ENCODE measurements at regions not wholly inside any gene's neighbourhood (a gene's known extent, or its start where the extent isn't known, plus 50 kb on each side); places are given as distances from the start of the nearest gene placed in this dataset.

GRCh38 chr2:156680266-156680665 is 244.1 kb downstream of the GPD2 start:
- Histone ChIP-seq H3K9me3 (ENCODE audit: low read depth, low read length) (0 out of 2 replicates have a peak, but pooled peaks cover 4% of the 10 kb centered on the region), H3K4me3 (no peak overlapping the region), H3K9ac (ENCODE audit: insufficient read length) (no peak overlapping the region), H3K36me3 (ENCODE audit: insufficient read depth, low read length) (no peaks in the 10 kb centered on the region), H3K27ac (no peak overlapping the region)
- DNase-seq (ENCODE audit: low read depth, low spot score), result no peak
- TF ChIP-seq EZH2 (IDR thresholded peaks at IDR 0.05) (no peak), POLR2AphosphoS5 (IDR thresholded peaks at IDR 0.05; ENCODE audit: borderline replicate concordance, low read depth, low read length) (no peak), FOXP2 (optimal IDR thresholded peaks at IDR 0.05; ENCODE audit: control extremely low read depth, extremely low read length, insufficient read depth) (no peak)

GRCh38 chr2:156687126-156687525 is 250.9 kb downstream of the GPD2 start:
- DNase-seq (ENCODE audit: low read depth, low spot score), result no peak
- Histone ChIP-seq H3K27ac (no peak overlapping the region), H3K36me3 (ENCODE audit: insufficient read depth, low read length) (no peaks in the 10 kb centered on the region), H3K9me3 (ENCODE audit: low read depth, low read length) (no peaks in the 10 kb centered on the region), H3K4me3 (no peak overlapping the region), H3K9ac (ENCODE audit: insufficient read length) (no peak overlapping the region)
- TF ChIP-seq POLR2AphosphoS5 (IDR thresholded peaks at IDR 0.05; ENCODE audit: borderline replicate concordance, low read depth, low read length) (no peak), FOXP2 (optimal IDR thresholded peaks at IDR 0.05; ENCODE audit: control extremely low read depth, extremely low read length, insufficient read depth) (no peak), EZH2 (IDR thresholded peaks at IDR 0.05) (no peak)

- no peak for DNase-seq (ENCODE audit: low read depth, low spot score)
- no peak overlapping the region for H3K27ac ChIP-seq
- H3K36me3 ChIP-seq (ENCODE audit: insufficient read depth, low read length), result no peaks in the 10 kb centered on the region
- TF ChIP-seq EZH2 (IDR thresholded peaks at IDR 0.05) (no peak), POLR2AphosphoS5 (IDR thresholded peaks at IDR 0.05; ENCODE audit: borderline replicate concordance, low read depth, low read length) (no peak), FOXP2 (optimal IDR thresholded peaks at IDR 0.05; ENCODE audit: control extremely low read depth, extremely low read length, insufficient read depth) (no peak)
- H3K9me3 ChIP-seq (ENCODE audit: low read depth, low read length), result no peaks in the 10 kb centered on the region
- H3K9ac ChIP-seq (ENCODE audit: insufficient read length), result no peak overlapping the region
- no peak overlapping the region for H3K4me3 ChIP-seq
Observed at GRCh38 chr2:156687715-156688114, 251.5 kb downstream of the GPD2 start.

GRCh38 chr2:156689939-156690338 is 253.8 kb downstream of the GPD2 start:
- no peak for DNase-seq (ENCODE audit: low read depth, low spot score)

GRCh38 chr2:156691014-156691413 is 254.8 kb downstream of the GPD2 start:
- H3K4me3 ChIP-seq, result no peak overlapping the region
- H3K27ac ChIP-seq, result no peak overlapping the region
- H3K36me3 ChIP-seq (ENCODE audit: insufficient read depth, low read length), result no peaks in the 10 kb centered on the region
- no peak overlapping the region for H3K9ac ChIP-seq (ENCODE audit: insufficient read length)
- TF ChIP-seq POLR2AphosphoS5 (IDR thresholded peaks at IDR 0.05; ENCODE audit: borderline replicate concordance, low read depth, low read length), result no peak
- no peak for TF ChIP-seq FOXP2 (optimal IDR thresholded peaks at IDR 0.05; ENCODE audit: control extremely low read depth, extremely low read length, insufficient read depth)
- no peak for TF ChIP-seq EZH2 (IDR thresholded peaks at IDR 0.05)
- no peaks in the 10 kb centered on the region for H3K9me3 ChIP-seq (ENCODE audit: low read depth, low read length)
- DNase-seq (ENCODE audit: low read depth, low spot score), result no peak

More at GRCh38 chr2:156689939-156690338, 253.8 kb downstream of the GPD2 start:
- H3K9me3 ChIP-seq (ENCODE audit: low read depth, low read length), result no peaks in the 10 kb centered on the region
- TF ChIP-seq EZH2 (IDR thresholded peaks at IDR 0.05) (no peak), POLR2AphosphoS5 (IDR thresholded peaks at IDR 0.05; ENCODE audit: borderline replicate concordance, low read depth, low read length) (no peak), FOXP2 (optimal IDR thresholded peaks at IDR 0.05; ENCODE audit: control extremely low read depth, extremely low read length, insufficient read depth) (no peak)
- H3K4me3 ChIP-seq, result no peak overlapping the region
- no peaks in the 10 kb centered on the region for H3K36me3 ChIP-seq (ENCODE audit: insufficient read depth, low read length)
- H3K9ac ChIP-seq (ENCODE audit: insufficient read length), result no peak overlapping the region
- H3K27ac ChIP-seq, result no peak overlapping the region

- Histone ChIP-seq H3K9me3 (ENCODE audit: low read depth, low read length) (no peaks in the 10 kb centered on the region), H3K4me3 (no peak overlapping the region), H3K27ac (no peak overlapping the region), H3K9ac (ENCODE audit: insufficient read length) (no peak overlapping the region), H3K36me3 (ENCODE audit: insufficient read depth, low read length) (no peaks in the 10 kb centered on the region)
- TF ChIP-seq FOXP2 (optimal IDR thresholded peaks at IDR 0.05; ENCODE audit: control extremely low read depth, extremely low read length, insufficient read depth), result no peak
- no peak for TF ChIP-seq EZH2 (IDR thresholded peaks at IDR 0.05)
- no peak for TF ChIP-seq POLR2AphosphoS5 (IDR thresholded peaks at IDR 0.05; ENCODE audit: borderline replicate concordance, low read depth, low read length)
- no peak for DNase-seq (ENCODE audit: low read depth, low spot score)
Observed at GRCh38 chr2:156695020-156695419, 258.8 kb downstream of the GPD2 start.

GRCh38 chr2:156695595-156695994 is 259.4 kb downstream of the GPD2 start:
- no peak overlapping the region for H3K4me3 ChIP-seq
- H3K27ac ChIP-seq, result no peak overlapping the region
- TF ChIP-seq FOXP2 (optimal IDR thresholded peaks at IDR 0.05; ENCODE audit: control extremely low read depth, extremely low read length, insufficient read depth), result no peak
- no peak for TF ChIP-seq POLR2AphosphoS5 (IDR thresholded peaks at IDR 0.05; ENCODE audit: borderline replicate concordance, low read depth, low read length)
- no peak for TF ChIP-seq EZH2 (IDR thresholded peaks at IDR 0.05)
- DNase-seq (ENCODE audit: low read depth, low spot score), result no peak
- H3K9me3 ChIP-seq (ENCODE audit: low read depth, low read length), result no peaks in the 10 kb centered on the region
- no peak overlapping the region for H3K9ac ChIP-seq (ENCODE audit: insufficient read length)
- no peaks in the 10 kb centered on the region for H3K36me3 ChIP-seq (ENCODE audit: insufficient read depth, low read length)

- H3K27ac ChIP-seq, result no peak overlapping the region
- H3K9ac ChIP-seq (ENCODE audit: insufficient read length), result no peak overlapping the region
- no peak for TF ChIP-seq POLR2AphosphoS5 (IDR thresholded peaks at IDR 0.05; ENCODE audit: borderline replicate concordance, low read depth, low read length)
- no peak for TF ChIP-seq EZH2 (IDR thresholded peaks at IDR 0.05)
- TF ChIP-seq FOXP2 (optimal IDR thresholded peaks at IDR 0.05; ENCODE audit: control extremely low read depth, extremely low read length, insufficient read depth), result no peak
- no peaks in the 10 kb centered on the region for H3K9me3 ChIP-seq (ENCODE audit: low read depth, low read length)
- DNase-seq (ENCODE audit: low read depth, low spot score), result no peak
- H3K4me3 ChIP-seq, result no peak overlapping the region
- H3K36me3 ChIP-seq (ENCODE audit: insufficient read depth, low read length), result no peaks in the 10 kb centered on the region
Observed at GRCh38 chr2:156697906-156698305, 261.7 kb downstream of the GPD2 start.

- no peak for TF ChIP-seq FOXP2 (optimal IDR thresholded peaks at IDR 0.05; ENCODE audit: control extremely low read depth, extremely low read length, insufficient read depth)
- TF ChIP-seq EZH2 (IDR thresholded peaks at IDR 0.05), result no peak
- TF ChIP-seq POLR2AphosphoS5 (IDR thresholded peaks at IDR 0.05; ENCODE audit: borderline replicate concordance, low read depth, low read length), result no peak
- no peak overlapping the region for H3K27ac ChIP-seq
- H3K9me3 ChIP-seq (ENCODE audit: low read depth, low read length), result no peaks in the 10 kb centered on the region
- no peak overlapping the region for H3K9ac ChIP-seq (ENCODE audit: insufficient read length)
- no peak overlapping the region for H3K4me3 ChIP-seq
- DNase-seq (ENCODE audit: low read depth, low spot score), result no peak
- no peaks in the 10 kb centered on the region for H3K36me3 ChIP-seq (ENCODE audit: insufficient read depth, low read length)
Observed at GRCh38 chr2:156700681-156701080, 264.5 kb downstream of the GPD2 start.

Measured in SK-N-MC (cell line).